ENCODE measurements at regions not wholly inside any gene's neighbourhood (a gene's known extent, or its start where the extent isn't known, plus 50 kb on each side); places are given as distances from the start of the nearest gene placed in this dataset.
A peak's percentile ranks its signal among the peaks of the same experiment; 100 is the strongest.
"Not testable (repeated sequence)": the region's sequence is repeated elsewhere in the genome, so short reads cannot be mapped to it uniquely, and the experiment has no call there.

DNA sequence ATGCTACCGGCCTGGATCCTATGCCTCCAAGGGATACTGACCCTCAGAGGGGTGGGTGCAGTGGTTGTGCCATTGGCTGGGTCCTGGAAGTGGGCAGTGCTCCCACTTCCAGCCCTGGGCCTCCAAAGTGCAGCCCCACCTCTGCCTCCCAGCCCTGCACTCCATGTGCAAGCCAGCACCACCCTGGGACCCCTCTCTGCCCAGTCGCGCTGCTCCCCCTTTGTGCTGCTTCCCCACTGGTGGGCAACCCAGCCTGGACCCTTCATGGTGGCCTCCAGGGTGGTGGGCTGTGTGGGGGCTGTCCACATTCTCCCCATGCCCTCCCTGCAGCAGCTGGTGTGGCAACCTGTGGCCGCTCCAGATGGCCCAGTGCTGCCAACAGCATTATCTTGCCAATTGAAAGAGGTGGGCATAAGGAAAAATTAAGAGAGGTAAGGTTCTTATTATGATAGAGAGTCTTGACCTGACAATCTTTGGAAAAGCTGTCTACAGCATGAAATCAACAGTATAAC, 309.7 kb downstream of the GUCY2F start:
- DNase-seq (ENCODE audit: low read depth in 2 of 2), result no peak

DNA sequence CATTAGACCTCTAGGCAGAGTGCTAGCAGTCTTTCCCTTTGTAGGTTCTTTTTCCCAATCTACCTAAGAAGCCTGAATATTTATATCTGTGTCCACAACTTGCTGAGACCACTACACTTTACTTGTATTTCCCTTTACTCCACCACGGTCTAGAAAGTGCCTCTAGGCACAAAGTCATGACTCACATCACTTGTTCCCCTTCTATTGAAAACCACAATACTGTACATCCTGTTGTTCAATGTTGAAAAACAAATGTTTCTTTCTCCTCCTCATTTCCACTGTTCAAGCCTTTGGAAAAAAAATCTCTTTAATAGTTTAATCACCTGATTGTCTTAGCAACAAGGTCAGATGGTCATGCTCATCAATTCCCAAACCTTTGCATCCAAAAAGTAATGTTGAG, 326.7 kb downstream of the GUCY2F start:
- no peak for DNase-seq (ENCODE audit: low read depth in 2 of 2)

DNA sequence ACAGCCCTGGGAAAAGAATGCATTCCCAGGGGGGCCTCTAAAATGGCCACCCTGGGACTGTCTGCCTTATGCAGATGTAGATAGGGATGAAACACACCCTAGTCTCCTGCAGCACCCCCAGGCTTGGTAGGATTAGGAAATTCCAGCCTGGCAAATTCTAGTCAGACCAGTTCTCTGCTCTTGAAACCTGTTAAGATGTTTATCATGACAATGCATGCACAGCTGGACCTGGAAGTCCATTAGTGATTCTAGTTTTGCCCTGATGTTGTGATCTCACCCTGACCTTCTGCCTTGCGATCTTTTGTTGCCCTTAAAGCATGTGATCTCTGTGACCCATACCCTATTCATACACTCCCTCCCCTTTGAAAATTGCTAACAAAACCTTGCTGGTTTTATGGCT, 337.7 kb downstream of the GUCY2F start:
- not testable (repeated sequence) for DNase-seq (ENCODE audit: low read depth in 2 of 2)

DNA sequence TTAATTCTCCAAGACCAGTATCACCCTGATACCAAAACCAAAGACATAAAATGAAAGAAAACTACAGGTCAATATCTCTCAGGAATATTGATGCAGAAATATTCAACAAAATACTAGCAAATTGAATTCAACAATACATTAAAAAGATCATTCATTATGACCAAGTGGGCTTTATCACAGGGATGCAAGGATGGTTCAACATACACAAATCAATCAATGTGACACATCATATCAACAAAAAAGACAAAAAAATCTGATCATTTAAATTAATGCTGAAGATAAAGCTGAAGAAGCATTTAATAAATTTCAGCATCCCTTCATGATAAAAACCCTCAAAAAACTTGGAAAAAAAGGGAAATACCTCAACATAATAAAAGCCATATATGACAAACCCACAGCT, 341.4 kb downstream of the GUCY2F start:
- DNase-seq (ENCODE audit: low read depth in 2 of 2), result no peak

DNA sequence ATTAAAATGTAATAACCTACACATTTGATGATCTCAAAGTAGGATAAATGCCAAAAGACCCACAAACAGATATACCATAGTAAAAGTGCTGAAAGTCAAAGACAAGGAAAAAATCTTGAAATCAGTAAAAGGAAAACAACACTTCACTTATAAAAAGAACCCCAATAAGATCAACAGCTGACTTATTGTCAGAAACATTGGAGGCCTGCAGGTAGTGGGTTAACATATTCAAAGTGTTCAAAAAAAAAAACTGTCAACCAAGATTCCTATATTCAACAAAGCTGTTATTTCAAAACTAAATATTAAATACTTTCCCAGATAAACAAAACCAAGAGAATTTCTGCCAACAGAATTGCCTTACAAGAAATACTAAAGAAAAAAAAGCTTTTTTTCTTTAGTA, 347.1 kb downstream of the GUCY2F start:
- no peak for DNase-seq (ENCODE audit: low read depth in 2 of 2)

DNA sequence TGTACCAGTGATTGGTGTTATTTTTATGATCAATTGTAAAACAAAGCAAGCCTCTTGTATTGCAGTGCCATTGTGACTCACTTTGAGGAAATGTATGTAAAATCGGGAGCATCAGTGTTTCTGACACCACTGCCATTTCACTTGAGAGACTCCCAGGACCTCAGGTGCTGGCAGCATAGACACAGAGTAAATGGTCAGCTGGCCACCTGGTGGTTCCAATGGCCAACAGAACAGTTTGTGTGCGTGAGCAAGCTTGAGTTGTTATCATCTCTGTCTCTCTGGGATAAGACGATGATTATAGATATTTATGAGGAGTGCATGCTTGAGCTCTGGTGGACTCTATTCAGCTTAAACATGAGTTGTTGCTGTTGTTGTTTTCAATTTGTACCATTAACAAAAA, 356.6 kb downstream of the GUCY2F start:
- no peak for DNase-seq (ENCODE audit: low read depth in 2 of 2)

DNA sequence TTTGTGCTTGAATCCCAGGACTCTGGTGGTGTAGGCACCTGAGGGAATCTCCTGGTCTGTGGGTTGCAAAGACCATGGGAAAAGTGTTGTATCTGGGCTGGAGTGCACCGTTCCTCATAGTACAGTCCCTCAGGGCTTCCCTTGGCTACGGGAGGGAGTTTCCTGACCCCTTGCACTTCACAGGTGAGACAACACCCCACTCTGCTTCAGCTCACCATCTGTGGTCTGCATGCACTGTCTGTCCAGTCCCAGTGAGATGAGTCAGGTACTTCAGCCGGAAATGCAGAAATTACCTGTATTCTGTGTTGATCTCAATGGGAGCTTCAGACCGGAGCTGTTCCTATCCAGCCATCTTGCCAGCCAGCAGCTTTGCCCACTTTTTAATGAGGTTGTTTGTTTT, 353.0 kb upstream of the IRS4 start:
- DNase-seq (ENCODE audit: low read depth in 2 of 2), result no peak

DNA sequence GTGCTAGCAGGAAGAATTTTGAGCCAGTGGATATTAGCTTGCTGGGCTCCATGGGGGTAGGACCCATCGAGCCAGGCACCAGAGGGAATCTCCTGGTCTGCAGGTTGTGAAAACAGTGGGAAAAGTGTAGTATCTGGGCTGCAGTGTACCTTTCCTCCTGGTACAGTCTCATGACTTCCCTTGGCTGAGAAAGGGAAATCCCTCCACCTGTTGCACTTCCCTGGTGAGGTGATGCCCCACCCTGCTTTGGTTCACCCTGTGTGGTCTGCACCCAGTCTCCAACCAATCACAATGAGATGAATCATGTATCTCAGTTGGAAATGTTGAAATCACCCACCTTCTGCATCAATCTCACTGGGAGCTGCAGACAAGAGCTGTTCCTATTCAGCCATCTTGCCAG, 341.4 kb upstream of the IRS4 start:
- DNase-seq (ENCODE audit: low read depth in 2 of 2), result no peak

DNA sequence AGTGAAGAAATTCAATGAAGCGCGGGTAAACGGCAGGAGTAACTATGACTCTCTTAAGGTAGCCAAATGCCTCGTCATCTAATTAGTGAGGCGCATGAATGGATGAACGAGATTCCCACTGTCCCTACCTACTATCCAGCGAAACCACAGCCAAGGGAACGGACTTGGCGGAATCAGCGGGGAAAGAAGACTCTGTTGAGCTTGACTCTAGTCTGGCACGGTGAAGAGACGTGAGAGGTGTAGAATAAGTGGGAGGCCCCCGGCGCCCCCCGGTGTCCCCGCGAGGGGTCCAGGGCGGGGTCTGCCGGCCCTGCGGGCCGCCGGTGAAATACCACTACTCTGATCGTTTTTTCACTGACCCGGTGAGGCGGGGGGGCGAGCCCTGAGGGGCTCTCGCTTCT, 317.8 kb upstream of the IRS4 start:
- not testable (repeated sequence) for DNase-seq (ENCODE audit: low read depth in 2 of 2)

DNA sequence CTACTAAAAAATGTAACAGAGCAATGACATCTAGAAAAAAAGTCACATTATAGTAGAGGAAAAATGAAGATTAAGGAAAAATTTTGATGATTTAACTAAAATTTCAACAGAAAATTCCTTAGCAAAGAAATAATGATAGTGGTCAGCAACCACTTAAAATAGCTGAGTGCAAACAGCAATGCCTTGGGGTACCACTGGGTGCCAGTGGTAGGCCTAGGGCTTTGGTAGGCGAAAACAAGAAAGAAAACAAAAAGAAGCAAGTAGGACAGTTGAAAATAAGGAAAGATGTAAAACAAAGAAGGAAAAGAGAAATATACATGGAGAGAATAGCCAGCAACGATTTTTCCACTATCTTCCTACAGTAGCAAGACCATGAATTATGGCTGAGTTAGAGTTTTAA, 313.5 kb upstream of the IRS4 start:
- no peak for DNase-seq (ENCODE audit: low read depth in 2 of 2)

DNA sequence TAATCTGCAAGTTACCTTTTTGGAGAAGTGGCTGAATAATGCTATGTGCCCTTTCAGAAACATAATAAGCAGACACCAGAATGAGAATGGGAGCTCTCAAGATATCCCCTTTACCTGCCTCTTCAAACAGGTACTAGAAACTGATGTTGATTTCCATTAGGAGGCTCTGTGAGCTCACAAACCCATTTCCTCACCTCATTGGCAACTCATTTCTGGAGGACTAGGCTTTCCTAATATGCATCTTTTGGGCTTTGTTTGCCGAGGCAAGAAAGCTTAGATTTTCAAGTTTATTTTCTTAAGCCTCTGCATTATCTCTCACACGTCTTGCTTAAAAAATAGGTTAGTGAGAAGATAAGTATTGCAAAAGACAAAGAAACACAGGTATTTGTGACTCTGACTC, 313.1 kb upstream of the IRS4 start:
- no peak for DNase-seq (ENCODE audit: low read depth in 2 of 2)

DNA sequence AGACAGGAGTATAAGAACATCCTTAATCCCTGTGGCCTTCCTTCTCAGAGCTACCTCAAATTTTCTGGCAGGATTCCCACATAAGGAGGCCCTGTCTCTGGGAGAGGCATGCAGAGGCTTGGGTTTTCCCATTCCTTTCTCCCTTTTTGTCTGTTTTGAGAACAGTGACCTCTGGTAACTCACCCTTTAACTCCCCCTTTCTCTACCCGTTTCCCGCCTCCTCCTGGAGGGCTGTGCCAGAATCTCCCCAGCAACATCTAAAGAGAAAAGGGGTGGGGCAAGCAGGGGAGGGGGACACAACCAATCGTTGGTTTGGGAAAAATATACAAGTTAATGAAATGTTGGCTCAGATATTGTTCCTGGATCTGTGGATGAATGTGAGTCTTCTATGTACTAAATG, 303.7 kb upstream of the IRS4 start:
- no peak for DNase-seq (ENCODE audit: low read depth in 2 of 2)

DNA sequence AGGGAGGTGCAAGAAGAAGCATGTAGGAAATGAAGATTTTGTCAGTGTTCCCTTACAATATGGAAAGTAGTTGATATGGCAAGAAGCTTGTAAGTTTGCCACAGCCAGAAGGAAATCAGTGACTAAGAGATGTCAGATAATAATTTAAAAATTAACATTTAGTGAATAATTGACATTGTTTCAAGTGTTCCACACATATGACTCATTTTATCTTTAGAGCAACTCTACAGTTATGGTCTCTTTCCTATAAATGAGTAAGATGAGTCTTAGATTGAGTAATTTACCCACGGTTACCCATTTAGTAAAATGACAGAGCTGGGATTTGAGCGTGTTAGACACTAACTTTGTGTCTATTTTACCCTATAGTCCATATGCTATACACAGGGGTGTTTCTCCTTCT, 300.3 kb upstream of the IRS4 start:
- DNase-seq (ENCODE audit: low read depth in 2 of 2), result no peak

DNA sequence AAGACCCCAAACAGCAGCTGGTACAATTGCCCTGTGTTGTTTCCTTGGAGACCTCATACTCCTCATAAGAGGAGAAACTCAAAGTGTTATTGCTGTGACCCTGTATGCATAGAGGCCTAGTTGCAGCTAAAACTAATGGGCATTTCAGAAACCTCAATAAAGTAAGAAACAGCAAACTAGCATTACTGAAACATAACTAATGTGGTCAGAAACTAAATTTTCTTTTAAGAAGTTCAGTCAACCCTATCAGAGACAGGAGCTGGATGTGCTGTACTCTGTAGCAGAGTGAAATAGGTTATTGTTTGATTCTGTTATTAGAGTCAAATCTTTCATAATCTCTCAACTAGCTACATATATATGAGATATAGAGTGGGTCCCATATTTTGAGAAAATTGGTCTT, 257.5 kb upstream of the IRS4 start:
- no peak for DNase-seq (ENCODE audit: low read depth in 2 of 2)

DNA sequence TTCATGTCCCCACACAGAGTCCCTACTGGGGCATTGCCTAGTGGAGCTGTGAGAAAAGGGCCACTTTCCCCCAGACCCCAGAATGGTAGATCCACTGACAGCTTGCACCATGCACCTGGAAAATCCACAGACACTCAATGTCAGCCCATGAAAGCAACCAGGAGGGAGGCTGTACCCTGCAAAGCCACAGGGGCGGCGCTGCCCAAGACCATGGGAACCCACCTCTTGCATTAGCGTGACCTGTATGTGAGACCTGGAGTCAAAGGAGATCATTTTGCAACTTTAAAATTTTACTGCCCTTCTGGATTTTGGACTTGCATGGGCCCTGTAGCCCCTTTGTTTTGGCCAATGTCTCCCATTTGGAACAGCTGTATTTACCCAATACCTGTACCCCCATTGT, 236.5 kb upstream of the IRS4 start:
- DNase-seq (ENCODE audit: low read depth in 2 of 2), result not testable (repeated sequence)

DNA sequence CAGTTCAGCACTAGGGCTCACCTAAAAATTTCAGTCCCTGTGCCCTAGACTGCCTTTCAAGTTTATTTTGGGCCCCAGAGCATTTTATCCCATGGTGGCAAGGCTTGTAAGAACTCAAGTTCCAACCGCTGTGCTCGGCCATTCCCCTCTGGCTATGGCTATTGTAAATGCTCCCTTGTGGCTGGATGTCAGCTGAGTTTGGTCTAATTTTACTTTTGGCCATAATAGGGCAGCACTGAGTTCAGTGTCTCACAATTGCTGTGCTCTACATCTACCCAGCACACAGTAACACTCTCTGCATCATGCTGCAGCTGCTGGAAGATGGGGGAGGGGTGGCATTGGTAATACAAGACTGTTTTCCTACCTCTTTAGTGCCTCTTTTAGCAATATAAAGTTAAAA, 210.8 kb upstream of the IRS4 start:
- no peak for DNase-seq (ENCODE audit: low read depth in 2 of 2)

DNA sequence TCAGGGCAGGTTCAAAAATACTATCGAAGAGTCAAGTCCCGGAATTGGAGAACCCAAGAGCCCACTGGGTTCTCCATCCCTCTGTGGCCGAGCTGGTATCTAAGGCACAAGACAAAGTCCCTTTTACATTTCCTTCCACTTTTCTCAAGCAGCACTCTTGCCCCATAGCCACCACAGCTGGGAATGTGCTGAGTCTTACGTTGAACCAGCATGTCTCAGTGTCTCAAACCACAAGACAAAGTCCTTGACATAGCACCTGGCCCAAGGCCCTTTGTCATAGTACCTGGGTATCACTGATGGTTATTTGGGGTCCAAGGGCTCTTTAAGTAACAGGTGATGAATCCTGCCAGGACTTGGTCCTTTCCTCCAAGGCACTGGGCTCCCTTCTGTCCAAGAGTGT, 210.2 kb upstream of the IRS4 start:
- DNase-seq (ENCODE audit: low read depth in 2 of 2), result no peak

DNA sequence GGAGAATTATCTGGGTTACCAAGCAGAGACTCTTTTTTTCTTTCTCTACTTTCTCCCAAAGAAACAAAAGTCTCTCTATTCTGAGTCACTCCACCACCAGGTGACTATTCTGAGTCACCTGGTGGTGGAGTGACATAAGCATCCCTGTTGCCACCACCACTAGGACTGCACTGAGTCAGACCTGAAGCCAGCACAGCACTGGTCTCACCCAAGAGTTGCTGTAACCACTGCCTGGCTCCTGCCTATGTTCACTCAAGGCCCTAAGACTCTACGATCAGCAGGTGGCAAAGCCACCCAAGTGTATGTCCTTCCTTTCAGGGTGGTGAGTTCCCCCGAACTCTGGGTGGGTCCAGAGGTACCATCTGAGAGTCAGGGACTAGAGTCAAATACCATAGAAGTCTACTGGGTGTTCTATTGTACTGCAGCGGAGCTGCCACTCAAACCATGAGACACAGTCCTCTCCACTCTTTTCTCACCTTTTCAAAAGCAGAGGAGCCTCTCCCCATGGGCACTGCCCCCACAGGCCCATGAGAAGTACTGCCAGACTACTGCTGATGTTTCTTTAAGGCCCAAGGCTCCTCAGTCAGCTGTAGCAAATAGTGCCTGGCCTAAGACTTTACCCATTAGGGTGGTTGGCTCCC, 209.6 kb upstream of the IRS4 start:
- DNase-seq (ENCODE audit: low read depth in 2 of 2), result peak in 1 of 2 donors; percentile 9

DNA sequence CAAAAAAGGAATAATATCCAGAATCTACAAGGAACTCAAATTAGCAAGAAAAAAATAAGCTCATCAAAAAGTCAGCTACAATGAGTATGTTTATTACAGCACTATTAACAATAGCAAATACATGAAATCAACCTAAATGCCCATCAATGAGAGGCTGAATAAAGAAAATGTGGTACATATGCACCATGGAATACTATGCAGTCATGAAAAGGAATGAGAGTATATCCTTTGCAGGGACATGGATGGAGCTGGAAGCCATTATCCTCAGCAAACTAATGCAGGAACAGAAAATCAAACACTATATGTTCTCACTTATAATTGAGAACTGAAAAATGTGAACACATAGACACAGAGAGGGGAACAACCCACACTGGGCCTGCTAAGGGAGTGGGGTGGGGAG, 178.4 kb upstream of the IRS4 start:
- DNase-seq (ENCODE audit: low read depth in 2 of 2), result no peak

DNA sequence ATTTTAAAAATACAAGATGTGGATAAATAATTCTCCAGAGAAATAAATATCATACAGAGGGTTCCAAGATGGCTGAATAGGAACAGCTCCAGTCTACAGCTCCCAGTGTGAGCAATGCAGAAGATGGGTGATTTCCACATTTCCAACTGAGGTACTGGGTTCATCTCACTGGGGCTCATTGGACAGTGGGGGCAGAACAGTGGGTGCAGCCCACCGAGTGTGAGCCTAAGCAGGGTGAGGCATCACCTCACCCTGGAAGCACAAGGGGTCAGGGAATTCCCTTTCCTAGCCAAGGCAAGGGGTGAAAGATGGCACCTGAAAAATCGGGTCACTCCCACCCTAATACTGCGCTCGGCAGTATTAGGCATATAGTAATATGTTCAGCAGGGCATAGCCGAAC, 167.5 kb upstream of the IRS4 start:
- DNase-seq (ENCODE audit: low read depth in 2 of 2), result not testable (repeated sequence)

DNA sequence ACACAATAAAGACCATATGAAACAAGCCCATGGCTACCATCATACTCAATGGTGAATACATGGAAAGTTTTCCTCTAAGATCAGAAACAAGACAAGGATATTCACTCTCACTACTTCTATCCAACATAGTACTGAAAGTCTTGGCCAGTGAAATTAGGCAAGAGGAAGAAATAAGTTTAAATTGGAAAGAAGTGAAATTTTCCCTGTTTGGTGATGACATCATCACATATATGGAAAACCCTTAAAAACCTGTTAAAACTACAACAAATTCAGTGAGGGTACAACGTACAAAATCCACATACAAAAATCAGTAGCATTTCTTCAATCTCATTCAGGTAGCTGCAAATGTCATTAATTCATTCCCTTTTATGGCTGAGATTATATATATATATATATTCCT, 164.0 kb upstream of the IRS4 start:
- no peak for DNase-seq (ENCODE audit: low read depth in 2 of 2)

DNA sequence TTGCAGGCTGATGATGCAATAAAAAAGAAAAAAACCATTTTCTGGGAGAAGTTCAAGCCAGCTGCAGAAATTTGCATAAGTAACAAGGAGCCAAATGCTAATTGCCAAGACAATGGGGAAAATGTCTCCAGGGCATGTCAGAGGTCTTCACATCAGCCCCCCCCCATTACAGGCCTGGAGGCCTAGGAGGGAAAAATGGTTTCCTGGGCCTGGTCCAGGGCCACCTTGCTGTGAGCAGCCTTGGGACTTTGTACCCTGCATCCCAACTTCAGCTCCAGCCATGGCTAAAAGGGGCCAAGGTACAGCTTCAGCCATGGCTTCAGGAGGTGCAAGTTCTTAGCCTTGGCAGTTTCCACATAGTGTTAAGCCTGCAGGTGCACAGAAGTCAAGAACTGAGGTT, 160.0 kb upstream of the IRS4 start:
- not testable (repeated sequence) for DNase-seq (ENCODE audit: low read depth in 2 of 2)

DNA sequence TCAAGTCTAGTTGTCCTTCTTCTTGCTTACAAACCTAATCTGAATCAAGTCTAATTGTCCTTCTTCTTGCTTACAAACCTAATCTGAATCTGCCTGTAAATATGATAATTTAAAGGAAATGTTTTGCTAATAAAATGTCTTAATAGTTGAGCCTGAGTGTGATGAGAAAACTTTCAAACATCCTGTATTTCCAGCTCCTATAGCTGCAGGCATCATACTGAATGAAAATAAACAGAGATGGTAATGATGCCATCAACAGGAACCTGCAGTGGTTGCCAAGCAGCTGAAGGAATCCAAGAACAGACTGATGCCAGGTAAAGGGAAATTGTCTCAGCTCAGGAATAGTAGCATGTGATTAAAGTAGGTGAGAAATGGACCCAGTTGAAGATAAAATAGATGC, 156.1 kb upstream of the IRS4 start:
- DNase-seq (ENCODE audit: low read depth in 2 of 2), result no peak

DNA sequence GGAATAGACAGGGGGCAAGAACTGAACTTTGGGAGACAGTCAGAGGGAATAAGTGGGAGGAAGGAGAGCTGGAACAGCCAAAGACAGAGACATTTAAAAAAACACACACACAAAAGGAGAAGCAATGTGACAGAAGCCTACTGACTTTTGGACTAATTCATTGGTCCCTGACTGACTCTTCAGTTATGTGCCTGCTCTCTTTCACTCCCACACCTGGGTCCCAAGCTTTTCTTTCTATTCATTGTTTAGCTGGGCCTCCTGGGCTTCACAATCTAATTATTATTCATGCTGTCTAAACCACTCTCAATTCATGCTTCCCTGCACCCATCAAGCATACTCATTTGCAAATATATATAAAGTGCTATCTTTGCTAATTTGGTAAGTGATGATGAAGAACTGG, 139.2 kb upstream of the IRS4 start:
- no peak for DNase-seq (ENCODE audit: low read depth in 2 of 2)
